Ovary (tissue), 3 donors: ENCODE measurements at regions not wholly inside any gene's neighbourhood (a gene's known extent, or its start where the extent isn't known, plus 50 kb on each side); places are given as distances from the start of the nearest gene placed in this dataset.

Experiments used
- EP300 ChIP-seq: sonication (generic); formaldehyde crosslinking; IDR thresholded peaks from one replicate; pipeline ENCODE4 v1.6.1; 2017; ENCODE audit warnings: antibody characterized with exemption
- TF ChIP-seq, protein P1 (sequence below), 3 donors: fragments of 450-650 bp in 2 of 3; fragments of 200-600 bp in 1 of 3; IDR thresholded peaks; one replicate each; pipeline versions ENCODE4 v1.5.1 to v1.8.0; 2016 to 2022; ENCODE audit warnings: antibody characterized with exemption in 3 of 3, mild to moderate bottlenecking in 1 of 3
- donor health status: DM: no; HTN: no; CAD: no.

DNA sequence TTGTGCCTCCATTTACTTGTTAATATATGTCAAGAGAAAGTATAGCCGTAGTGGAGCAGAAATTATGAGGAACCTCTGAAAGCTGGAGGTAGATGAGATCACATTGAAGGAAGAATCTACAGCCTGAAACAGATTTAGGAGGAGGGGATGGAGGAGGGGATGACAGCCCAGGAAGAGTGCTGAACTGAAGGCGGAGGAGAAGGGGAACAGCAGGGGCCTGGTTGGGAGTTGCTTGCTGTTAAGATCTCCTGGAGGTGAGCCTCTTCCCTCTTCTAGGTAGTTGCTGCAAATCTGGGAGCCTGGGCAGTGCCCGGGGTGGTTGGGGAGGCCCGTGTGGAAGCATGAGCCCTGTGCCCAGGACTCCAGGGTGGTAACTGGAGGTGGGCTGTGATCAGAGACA is 111.8 kb upstream of the SEMA6A start:
- TF ChIP-seq, protein P1, sequence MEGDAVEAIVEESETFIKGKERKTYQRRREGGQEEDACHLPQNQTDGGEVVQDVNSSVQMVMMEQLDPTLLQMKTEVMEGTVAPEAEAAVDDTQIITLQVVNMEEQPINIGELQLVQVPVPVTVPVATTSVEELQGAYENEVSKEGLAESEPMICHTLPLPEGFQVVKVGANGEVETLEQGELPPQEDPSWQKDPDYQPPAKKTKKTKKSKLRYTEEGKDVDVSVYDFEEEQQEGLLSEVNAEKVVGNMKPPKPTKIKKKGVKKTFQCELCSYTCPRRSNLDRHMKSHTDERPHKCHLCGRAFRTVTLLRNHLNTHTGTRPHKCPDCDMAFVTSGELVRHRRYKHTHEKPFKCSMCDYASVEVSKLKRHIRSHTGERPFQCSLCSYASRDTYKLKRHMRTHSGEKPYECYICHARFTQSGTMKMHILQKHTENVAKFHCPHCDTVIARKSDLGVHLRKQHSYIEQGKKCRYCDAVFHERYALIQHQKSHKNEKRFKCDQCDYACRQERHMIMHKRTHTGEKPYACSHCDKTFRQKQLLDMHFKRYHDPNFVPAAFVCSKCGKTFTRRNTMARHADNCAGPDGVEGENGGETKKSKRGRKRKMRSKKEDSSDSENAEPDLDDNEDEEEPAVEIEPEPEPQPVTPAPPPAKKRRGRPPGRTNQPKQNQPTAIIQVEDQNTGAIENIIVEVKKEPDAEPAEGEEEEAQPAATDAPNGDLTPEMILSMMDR (IDR thresholded peaks at IDR 0.05): no peak
- TF ChIP-seq EP300: no peak
